ENCODE measurements at regions not wholly inside any gene's neighbourhood (a gene's known extent, or its start where the extent isn't known, plus 50 kb on each side); places are given as distances from the start of the nearest gene placed in this dataset.

DNA sequence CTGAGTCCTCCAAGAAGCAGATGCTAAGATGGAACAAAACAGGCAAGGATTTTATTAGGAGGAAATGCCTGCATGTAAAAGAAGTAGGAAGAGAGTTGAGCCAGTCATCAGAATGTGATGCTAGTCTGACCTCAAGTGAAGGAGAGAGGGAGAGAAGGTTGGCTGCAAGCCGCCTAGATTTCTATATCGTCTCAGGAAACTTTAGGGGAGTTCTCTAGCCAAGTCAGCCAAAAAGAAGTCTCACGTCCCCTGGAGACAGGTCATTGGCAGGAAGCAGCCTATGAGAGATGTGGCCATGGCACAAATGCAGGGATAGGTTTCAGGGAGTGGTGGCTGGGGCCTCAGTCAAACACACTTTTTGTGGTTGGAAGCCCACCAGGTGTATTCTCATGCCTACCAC is 378.0 kb downstream of the CD109 start:
- TF ChIP-seq, protein P1, sequence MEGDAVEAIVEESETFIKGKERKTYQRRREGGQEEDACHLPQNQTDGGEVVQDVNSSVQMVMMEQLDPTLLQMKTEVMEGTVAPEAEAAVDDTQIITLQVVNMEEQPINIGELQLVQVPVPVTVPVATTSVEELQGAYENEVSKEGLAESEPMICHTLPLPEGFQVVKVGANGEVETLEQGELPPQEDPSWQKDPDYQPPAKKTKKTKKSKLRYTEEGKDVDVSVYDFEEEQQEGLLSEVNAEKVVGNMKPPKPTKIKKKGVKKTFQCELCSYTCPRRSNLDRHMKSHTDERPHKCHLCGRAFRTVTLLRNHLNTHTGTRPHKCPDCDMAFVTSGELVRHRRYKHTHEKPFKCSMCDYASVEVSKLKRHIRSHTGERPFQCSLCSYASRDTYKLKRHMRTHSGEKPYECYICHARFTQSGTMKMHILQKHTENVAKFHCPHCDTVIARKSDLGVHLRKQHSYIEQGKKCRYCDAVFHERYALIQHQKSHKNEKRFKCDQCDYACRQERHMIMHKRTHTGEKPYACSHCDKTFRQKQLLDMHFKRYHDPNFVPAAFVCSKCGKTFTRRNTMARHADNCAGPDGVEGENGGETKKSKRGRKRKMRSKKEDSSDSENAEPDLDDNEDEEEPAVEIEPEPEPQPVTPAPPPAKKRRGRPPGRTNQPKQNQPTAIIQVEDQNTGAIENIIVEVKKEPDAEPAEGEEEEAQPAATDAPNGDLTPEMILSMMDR (CRISPR knock-in tag; IDR thresholded peaks at IDR 0.05) = no peak
- TF ChIP-seq TCF12 (IDR thresholded peaks at IDR 0.05) (no peak), TCF12 (CRISPR knock-in tag; IDR thresholded peaks at IDR 0.05) (no peak)

All from HepG2 (cell line).